Common myeloid progenitor, CD34-positive (primary cell): ENCODE measurements at regions not wholly inside any gene's neighbourhood (a gene's known extent, or its start where the extent isn't known, plus 50 kb on each side); places are given as distances from the start of the nearest gene placed in this dataset.

Experiments used
- CTCF ChIA-PET: fragments of 350-600 bp; sonication (Branson Sonifier 250); formaldehyde crosslinking; loops from one replicate; lab custom pipeline; 2021; ENCODE audit warnings: antibody characterized with exemption; lab: Charles Lee
- POLR2A ChIA-PET: fragments of 350-600 bp; sonication (Branson Sonifier 250); formaldehyde crosslinking; loops from one replicate; lab custom pipeline; 2021; ENCODE audit warnings: antibody characterized with exemption; lab: Charles Lee
- DNase-seq, 3 donors: peaks; one replicate each; pipeline versions ENCODE4 v3.0.0 to v3.0.0-alpha.2; 2013
- H3K27ac ChIP-seq, 2 experiments: 1 replicate in 1 of 2; 2 replicates in 1 of 2; pipeline ENCODE4 v1.7.0; 2013; ENCODE audit warnings: inconsistent platforms in 2 of 2, low read length in 2 of 2, mild to moderate bottlenecking in 2 of 2, low read depth in 1 of 2, moderate library complexity in 1 of 2; ENCODE audit not compliant: severe bottlenecking in 2 of 2, insufficient read depth in 1 of 2, poor library complexity in 1 of 2
- H3K27me3 ChIP-seq, 5 experiments: replicated peaks in 2 of 5; 1 replicate in 3 of 5; 2 replicates in 2 of 5; pipeline versions ENCODE4 v1.6.1 to v1.7.0; 2013; ENCODE audit warnings: low read length in 4 of 5, mild to moderate bottlenecking in 2 of 5, moderate library complexity in 2 of 5, inconsistent platforms in 1 of 5; ENCODE audit not compliant: insufficient read depth in 5 of 5, control insufficient read depth in 4 of 5
- H3K36me3 ChIP-seq, 4 experiments: 1 replicate in 2 of 4; 2 replicates in 2 of 4; pipeline versions ENCODE4 v1.6.1 to v1.7.0; 2013; ENCODE audit warnings: low read length in 3 of 4, control low read depth in 1 of 4, mild to moderate bottlenecking in 1 of 4; ENCODE audit not compliant: control insufficient read depth in 4 of 4, insufficient read depth in 4 of 4
- H3K4me1 ChIP-seq, 4 experiments: 1 replicate in 3 of 4; 2 replicates in 1 of 4; pipeline versions ENCODE4 v1.6.1 to v1.7.1; 2013; ENCODE audit warnings: low read length in 3 of 4, mild to moderate bottlenecking in 3 of 4, control low read depth in 1 of 4, inconsistent platforms in 1 of 4, moderate library complexity in 1 of 4; ENCODE audit not compliant: control insufficient read depth in 4 of 4, insufficient read depth in 4 of 4; ENCODE audit errors: control extremely low read depth in 1 of 4
- H3K4me3 ChIP-seq, 7 experiments: 1 replicate in 4 of 7; 2 replicates in 3 of 7; pipeline versions ENCODE4 v1.5.1 to v1.7.0; 2013; ENCODE audit warnings: mild to moderate bottlenecking in 7 of 7, low read length in 6 of 7, moderate library complexity in 6 of 7, inconsistent platforms in 2 of 7, low read depth in 2 of 7, control low read depth in 1 of 7; ENCODE audit not compliant: insufficient read depth in 4 of 7, control insufficient read depth in 1 of 7; ENCODE audit errors: extremely low read depth in 1 of 7
- H3K9me3 ChIP-seq, 5 experiments: 1 replicate in 4 of 5; 2 replicates in 1 of 5; pipeline versions ENCODE4 v1.6.1 to v1.7.1; 2013; ENCODE audit warnings: low read length in 4 of 5, mild to moderate bottlenecking in 2 of 5, inconsistent platforms in 1 of 5, low read depth in 1 of 5, moderate library complexity in 1 of 5; ENCODE audit not compliant: control insufficient read depth in 4 of 5, insufficient read depth in 2 of 5; ENCODE audit errors: control extremely low read depth in 1 of 5
- WGBS: methylation state at CpG from one replicate; pipeline ENCODE4 v1.1.5; 2013; ENCODE audit not compliant: insufficient coverage; 5-methylcytosine and 5-hydroxymethylcytosine counted together

- CTCF ChIA-PET, result no interaction called here
- Histone ChIP-seq H3K27ac (no peak overlapping the region), H3K27me3 (no peaks in the 10 kb centered on the region), H3K4me3 (no peak overlapping the region), H3K36me3 (no peaks in the 10 kb centered on the region), H3K4me1 (no peaks in the 10 kb centered on the region), H3K9me3 (no peaks in the 10 kb centered on the region)
- POLR2A ChIA-PET, result no interaction called here
- no CpG with 5 or more reads among the region's 2 CpGs for WGBS
- no peak for DNase-seq
Observed at GRCh38 chr6:23692184-23692583, 433.8 kb upstream of the NRSN1 start.

GRCh38 chr6:23696992-23697391, 429.0 kb upstream of the NRSN1 start:
- ChIA-PET CTCF (no interaction called here), POLR2A (no interaction called here)
- H3K4me3 ChIP-seq, result no peak overlapping the region
- H3K27ac ChIP-seq, result no peak overlapping the region
- no peaks in the 10 kb centered on the region for H3K4me1 ChIP-seq
- WGBS, result 95% methylated on average over 4 of the region's 4 CpGs
- H3K27me3 ChIP-seq, result no peaks in the 10 kb centered on the region
- H3K36me3 ChIP-seq, result no peaks in the 10 kb centered on the region
- no peak for DNase-seq
- no peaks in the 10 kb centered on the region for H3K9me3 ChIP-seq

- WGBS, result no CpG with 5 or more reads among the region's 2 CpGs
- CTCF ChIA-PET, result no interaction called here
- no peaks in the 10 kb centered on the region for H3K36me3 ChIP-seq
- no peak overlapping the region for H3K27ac ChIP-seq
- no peaks in the 10 kb centered on the region for H3K9me3 ChIP-seq
- H3K27me3 ChIP-seq, result no peaks in the 10 kb centered on the region
- POLR2A ChIA-PET, result no interaction called here
- no peak for DNase-seq
- no peaks in the 10 kb centered on the region for H3K4me1 ChIP-seq
- no peak overlapping the region for H3K4me3 ChIP-seq
Observed at GRCh38 chr6:23704479-23705052, 421.4 kb upstream of the NRSN1 start.

GRCh38 chr6:23705697-23706096, 420.3 kb upstream of the NRSN1 start:
- Histone ChIP-seq H3K9me3 (no peaks in the 10 kb centered on the region), H3K4me1 (no peaks in the 10 kb centered on the region), H3K4me3 (no peak overlapping the region), H3K36me3 (no peaks in the 10 kb centered on the region), H3K27ac (no peak overlapping the region), H3K27me3 (no peaks in the 10 kb centered on the region)
- CTCF ChIA-PET, result no interaction called here
- DNase-seq, result no peak
- POLR2A ChIA-PET, result no interaction called here
- 91% methylated on average over 2 of the region's 2 CpGs for WGBS

- H3K36me3 ChIP-seq, result no peaks in the 10 kb centered on the region
- DNase-seq, result no peak
- H3K27ac ChIP-seq, result no peak overlapping the region
- ChIA-PET POLR2A (no interaction called here), CTCF (no interaction called here)
- no peak overlapping the region for H3K4me3 ChIP-seq
- no peaks in the 10 kb centered on the region for H3K9me3 ChIP-seq
- H3K4me1 ChIP-seq, result no peaks in the 10 kb centered on the region
- 92% methylated on average over 2 of the region's 3 CpGs for WGBS
- H3K27me3 ChIP-seq, result no peaks in the 10 kb centered on the region
Observed at GRCh38 chr6:23712756-23713155, 413.3 kb upstream of the NRSN1 start.

- CTCF ChIA-PET, result no interaction called here
- no CpG with 5 or more reads among the region's 1 CpG for WGBS
- H3K27me3 ChIP-seq, result no peaks in the 10 kb centered on the region
Observed at GRCh38 chr6:23713211-23713610, 412.8 kb upstream of the NRSN1 start.

GRCh38 chr6:23728707-23729106, 397.3 kb upstream of the NRSN1 start:
- Histone ChIP-seq H3K36me3 (no peaks in the 10 kb centered on the region), H3K27me3 (no peaks in the 10 kb centered on the region)
- POLR2A ChIA-PET, result no interaction called here

More at GRCh38 chr6:23713211-23713610, 412.8 kb upstream of the NRSN1 start:
- no peaks in the 10 kb centered on the region for H3K36me3 ChIP-seq
- H3K9me3 ChIP-seq, result no peaks in the 10 kb centered on the region
- DNase-seq, result no peak
- H3K27ac ChIP-seq, result no peak overlapping the region
- POLR2A ChIA-PET, result no interaction called here
- no peaks in the 10 kb centered on the region for H3K4me1 ChIP-seq
- no peak overlapping the region for H3K4me3 ChIP-seq

More at GRCh38 chr6:23728707-23729106, 397.3 kb upstream of the NRSN1 start:
- WGBS, result 83% methylated on average over 2 of the region's 2 CpGs
- CTCF ChIA-PET, result no interaction called here
- Histone ChIP-seq H3K4me1 (no peaks in the 10 kb centered on the region), H3K4me3 (no peak overlapping the region), H3K9me3 (no peaks in the 10 kb centered on the region), H3K27ac (no peak overlapping the region)
- peak in 2 of 3 donors; percentile 1 to 31 for DNase-seq
